ENCODE measurements at regions not wholly inside any gene's neighbourhood (a gene's known extent, or its start where the extent isn't known, plus 50 kb on each side); places are given as distances from the start of the nearest gene placed in this dataset.

GRCh38 chr6:144725736-144726522, 440.8 kb downstream of the UTRN start:
- no peak for TF ChIP-seq POLR2A (IDR thresholded peaks at IDR 0.05; ENCODE audit: low read length)
- no peak for TF ChIP-seq GATA1 (IDR thresholded peaks at IDR 0.05; ENCODE audit: low read depth, low read length)
